ENCODE measurements at regions not wholly inside any gene's neighbourhood (a gene's known extent, or its start where the extent isn't known, plus 50 kb on each side); places are given as distances from the start of the nearest gene placed in this dataset.
"Not testable (repeated sequence)": the region's sequence is repeated elsewhere in the genome, so short reads cannot be mapped to it uniquely, and the experiment has no call there.

- no peak for DNase-seq (ENCODE audit: low read depth)
- no peak overlapping the region for H3K4me3 ChIP-seq (ENCODE audit: low read depth, low read length)
- TF ChIP-seq, protein P1, sequence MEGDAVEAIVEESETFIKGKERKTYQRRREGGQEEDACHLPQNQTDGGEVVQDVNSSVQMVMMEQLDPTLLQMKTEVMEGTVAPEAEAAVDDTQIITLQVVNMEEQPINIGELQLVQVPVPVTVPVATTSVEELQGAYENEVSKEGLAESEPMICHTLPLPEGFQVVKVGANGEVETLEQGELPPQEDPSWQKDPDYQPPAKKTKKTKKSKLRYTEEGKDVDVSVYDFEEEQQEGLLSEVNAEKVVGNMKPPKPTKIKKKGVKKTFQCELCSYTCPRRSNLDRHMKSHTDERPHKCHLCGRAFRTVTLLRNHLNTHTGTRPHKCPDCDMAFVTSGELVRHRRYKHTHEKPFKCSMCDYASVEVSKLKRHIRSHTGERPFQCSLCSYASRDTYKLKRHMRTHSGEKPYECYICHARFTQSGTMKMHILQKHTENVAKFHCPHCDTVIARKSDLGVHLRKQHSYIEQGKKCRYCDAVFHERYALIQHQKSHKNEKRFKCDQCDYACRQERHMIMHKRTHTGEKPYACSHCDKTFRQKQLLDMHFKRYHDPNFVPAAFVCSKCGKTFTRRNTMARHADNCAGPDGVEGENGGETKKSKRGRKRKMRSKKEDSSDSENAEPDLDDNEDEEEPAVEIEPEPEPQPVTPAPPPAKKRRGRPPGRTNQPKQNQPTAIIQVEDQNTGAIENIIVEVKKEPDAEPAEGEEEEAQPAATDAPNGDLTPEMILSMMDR (conservative IDR thresholded peaks at IDR 0.05; ENCODE audit: low read depth, low read length) = no peak
Measured at GRCh38 chr2:106272216-106272807, 78.2 kb upstream of the UXS1 start.

DNA sequence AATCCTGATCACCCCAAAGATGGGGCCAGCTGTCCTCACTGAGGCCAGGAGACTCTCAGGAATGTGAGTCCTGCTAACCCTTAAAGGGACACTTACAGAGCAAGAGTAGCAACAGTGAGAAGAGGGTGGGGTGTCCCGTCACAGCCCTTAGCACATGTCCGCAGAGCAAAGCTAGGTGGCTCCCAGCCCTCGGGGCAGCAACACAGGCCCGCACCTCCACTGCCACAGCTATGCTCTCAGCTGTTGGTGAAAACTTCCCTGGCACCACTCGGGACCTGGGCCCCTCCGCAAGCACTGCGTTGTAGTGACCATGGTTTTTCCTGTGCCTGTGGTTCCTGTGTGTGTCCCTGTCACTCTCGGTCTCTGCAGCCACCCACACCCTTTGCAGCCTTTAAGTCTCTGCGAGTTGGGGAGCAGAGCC is 76.4 kb upstream of the UXS1 start:
- DNase-seq (ENCODE audit: low read depth) = no peak
- TF ChIP-seq, protein P1 (conservative IDR thresholded peaks at IDR 0.05; ENCODE audit: low read depth, low read length) = no peak
- H3K4me3 ChIP-seq (ENCODE audit: low read depth, low read length) = no peak overlapping the region

- H3K4me3 ChIP-seq (ENCODE audit: low read depth, low read length) = peak overlapping the region; percentile 8
- peak; percentile 2 for DNase-seq (ENCODE audit: low read depth)
- TF ChIP-seq, protein P1 (conservative IDR thresholded peaks at IDR 0.05; ENCODE audit: low read depth, low read length) = no peak
Measured at GRCh38 chr2:106269591-106270291, 75.6 kb upstream of the UXS1 start.

GRCh38 chr2:106267997-106268396 is 73.9 kb upstream of the UXS1 start:
- TF ChIP-seq, protein P1 (conservative IDR thresholded peaks at IDR 0.05; ENCODE audit: low read depth, low read length) = no peak
- no peak overlapping the region for H3K4me3 ChIP-seq (ENCODE audit: low read depth, low read length)
- DNase-seq (ENCODE audit: low read depth) = no peak

DNA sequence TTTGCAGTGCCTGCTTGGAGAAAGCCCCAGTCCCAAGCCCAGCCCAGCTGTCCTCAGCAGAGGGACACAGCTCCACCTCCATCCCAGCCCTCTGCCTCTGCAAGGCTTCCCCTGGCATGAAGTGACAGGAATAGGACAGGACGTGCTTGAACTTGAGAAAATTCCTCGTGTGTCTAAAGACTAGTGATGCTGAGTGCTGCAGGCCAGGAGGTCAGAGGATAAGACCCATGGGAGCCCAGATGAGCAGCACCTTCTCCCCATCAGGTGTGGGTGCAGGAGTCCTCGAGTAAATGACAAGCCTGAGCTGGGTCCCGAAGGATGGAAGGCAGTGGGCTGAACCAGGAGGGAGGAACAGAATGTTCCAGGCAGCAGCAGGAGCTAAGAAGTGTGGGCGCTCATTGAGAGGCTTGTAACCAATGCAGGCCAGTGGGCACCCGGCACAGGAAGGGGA is 67.8 kb upstream of the UXS1 start:
- DNase-seq (ENCODE audit: low read depth) = no peak
- H3K4me3 ChIP-seq (ENCODE audit: low read depth, low read length) = no peak overlapping the region
- TF ChIP-seq, protein P1 (conservative IDR thresholded peaks at IDR 0.05; ENCODE audit: low read depth, low read length) = no peak

DNA sequence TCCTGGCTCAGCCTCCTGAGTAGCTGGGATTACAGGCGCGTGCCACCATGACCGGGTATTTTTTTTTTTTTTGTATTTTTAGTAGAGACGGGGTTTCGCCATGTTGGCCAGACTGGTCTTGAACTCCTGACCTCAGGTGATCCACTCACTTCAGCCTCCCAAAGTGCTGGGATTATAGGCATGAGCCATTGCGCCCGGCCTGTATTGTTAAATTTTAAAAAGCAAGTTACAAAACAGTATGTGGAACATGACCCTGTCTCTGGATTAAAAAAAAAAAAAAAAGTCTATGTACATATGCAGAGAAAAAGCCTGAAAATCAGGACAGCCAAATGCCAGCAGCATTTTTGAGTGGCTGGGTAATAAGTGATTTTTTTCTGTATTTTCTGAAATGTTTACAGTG is 64.8 kb upstream of the UXS1 start:
- H3K4me3 ChIP-seq (ENCODE audit: low read depth, low read length); DNase-seq (ENCODE audit: low read depth): not testable (repeated sequence)

- TF ChIP-seq, protein P1 (conservative IDR thresholded peaks at IDR 0.05; ENCODE audit: low read depth, low read length) = no peak
- H3K4me3 ChIP-seq (ENCODE audit: low read depth, low read length) = no peak overlapping the region
- no peak for DNase-seq (ENCODE audit: low read depth)
Measured at GRCh38 chr2:106257830-106258229, 63.7 kb upstream of the UXS1 start.
